Stomach (tissue), 8 donors: ENCODE measurements at regions not wholly inside any gene's neighbourhood (a gene's known extent, or its start where the extent isn't known, plus 50 kb on each side); places are given as distances from the start of the nearest gene placed in this dataset.

ENCODE experiments used
- DNase-seq, 2 donors: peaks; one replicate each; pipeline versions ENCODE4 v3.0.0 to v3.0.0-alpha.2; 2013 to 2019
- H3K27ac ChIP-seq, 5 donors: fragments of 200-600 bp in 4 of 5; sonication (generic) in 4 of 5; one replicate each; pipeline ENCODE4 v1.5.1; 2013 to 2019; ENCODE audit warnings: mild to moderate bottlenecking in 1 of 5, moderate library complexity in 1 of 5
- H3K27me3 ChIP-seq, 3 donors: fragments of 200-600 bp; sonication (generic); one replicate each; pipeline ENCODE4 v1.5.1; 2017 to 2019; ENCODE audit warnings: mixed run types in 1 of 3
- H3K36me3 ChIP-seq, 4 donors: fragments of 200-600 bp; sonication (generic); 1 replicate in 3 of 4; 2 replicates in 1 of 4; pipeline ENCODE4 v1.5.1; 2016 to 2019
- H3K4me1 ChIP-seq, 4 donors: fragments of 200-600 bp; sonication (generic); one replicate each; pipeline ENCODE4 v1.5.1; 2016 to 2019
- H3K4me3 ChIP-seq, 4 donors: fragments of 200-600 bp; sonication (generic) in 3 of 4; one replicate each; pipeline ENCODE4 v1.5.1; 2016 to 2019; ENCODE audit warnings: mild to moderate bottlenecking in 1 of 4
- H3K9me3 ChIP-seq, 4 donors: fragments of 200-600 bp; sonication (generic); one replicate each; pipeline ENCODE4 v1.5.1; 2016 to 2019
- CTCF ChIP-seq, 7 experiments: fragments of 450-650 bp in 4 of 7; fragments of 200-600 bp in 3 of 7; sonication (generic) in 3 of 7; IDR thresholded peaks; one replicate each; pipeline ENCODE4 v1.5.1; 2016 to 2019; ENCODE audit warnings: antibody characterized with exemption in 7 of 7, control low read depth in 2 of 7, mild to moderate bottlenecking in 1 of 7
- EP300 ChIP-seq: sonication (generic); formaldehyde crosslinking; IDR thresholded peaks from one replicate; pipeline ENCODE4 v1.6.1; 2017; ENCODE audit warnings: antibody characterized with exemption
- POLR2A ChIP-seq, 4 donors: fragments of 450-650 bp; IDR thresholded peaks; one replicate each; pipeline ENCODE4 v1.6.1; 2016; ENCODE audit warnings: antibody characterized with exemption in 4 of 4, control low read depth in 2 of 4, mild to moderate bottlenecking in 1 of 4, moderate library complexity in 1 of 4
- POLR2AphosphoS5 ChIP-seq, 3 donors: sonication (generic); formaldehyde crosslinking; IDR thresholded peaks; one replicate each; pipeline ENCODE4 v1.6.1; 2016; ENCODE audit warnings: antibody characterized with exemption in 3 of 3
- WGBS, 5 donors: extraction: QIAGEN DNeasy Blood & Tissue Kit in 3 of 5; methylation state at CpG; one replicate each; pipeline versions ENCODE4 v1.1.5 to v1.1.7; 2013 to 2018; 5-methylcytosine and 5-hydroxymethylcytosine counted together
- intact Hi-C: fragments of 100-400 bp; cut with DNase I; formaldehyde crosslinking; loops from one replicate; pipeline ENCODE4 v1.15.1; 2023; ENCODE audit warnings: low total_unique reads
- donor health status: healthy with polysubstance abuse.
- donor health status: Bipolar disorder and iron deficiency.
- donor health status: healthy.

GRCh38 chr19:30738047-30738446 is 365.9 kb downstream of the ZNF536 start:
- 68 to 95% (median 83%) methylated on average over 2 of the region's 2 CpGs for WGBS, 5 donors
- H3K9me3 ChIP-seq = no peaks in the 10 kb centered on the region
- H3K27me3 ChIP-seq = peaks cover 0 to 11% (median 0%) of the 10 kb centered on the region in 3 donors
- H3K27ac ChIP-seq = no peak overlapping the region
- intact Hi-C loops = no loop called here
- H3K4me3 ChIP-seq = no peak overlapping the region
- no peak for TF ChIP-seq CTCF (IDR thresholded peaks at IDR 0.05)
- TF ChIP-seq POLR2A (IDR thresholded peaks at IDR 0.05) = no peak
- TF ChIP-seq EP300 = no peak
- no peak for DNase-seq
- H3K4me1 ChIP-seq = no peaks in the 10 kb centered on the region
- no peaks in the 10 kb centered on the region for H3K36me3 ChIP-seq

- H3K9me3 ChIP-seq = no peaks in the 10 kb centered on the region
- TF ChIP-seq POLR2AphosphoS5 (IDR thresholded peaks at IDR 0.05) (no peak), EP300 (no peak), CTCF (IDR thresholded peaks at IDR 0.05) (no peak), POLR2A (IDR thresholded peaks at IDR 0.05) (no peak)
- peak in 1 of 2 donors; percentile 16 for DNase-seq
- H3K36me3 ChIP-seq = no peaks in the 10 kb centered on the region
- no peak overlapping the region for H3K27ac ChIP-seq
- H3K4me1 ChIP-seq = no peaks in the 10 kb centered on the region
- no peak overlapping the region for H3K4me3 ChIP-seq
- intact Hi-C loops = no loop called here
- no peaks in the 10 kb centered on the region for H3K27me3 ChIP-seq
- WGBS, 5 donors = 45 to 71% (median 66%) methylated on average over 6 of the region's 6 CpGs
Measured at GRCh38 chr19:30734669-30735068, 362.5 kb downstream of the ZNF536 start.

GRCh38 chr19:30733826-30734550 is 361.8 kb downstream of the ZNF536 start:
- Histone ChIP-seq H3K9me3 (no peaks in the 10 kb centered on the region), H3K27ac (no peak overlapping the region), H3K36me3 (no peaks in the 10 kb centered on the region), H3K27me3 (no peaks in the 10 kb centered on the region), H3K4me3 (no peak overlapping the region), H3K4me1 (no peaks in the 10 kb centered on the region)
- whole genome bisulfite sequencing, 5 donors = 63 to 68% (median 65%) methylated on average over 15 of the region's 15 CpGs
- DNase-seq = peak in 1 of 2 donors; percentile 62
- TF ChIP-seq EP300 (no peak), POLR2A (IDR thresholded peaks at IDR 0.05) (no peak), POLR2AphosphoS5 (IDR thresholded peaks at IDR 0.05) (no peak), CTCF (IDR thresholded peaks at IDR 0.05) (no peak)
- intact Hi-C loops = no loop called here

- Histone ChIP-seq H3K4me1 (no peaks in the 10 kb centered on the region), H3K9me3 (no peaks in the 10 kb centered on the region), H3K36me3 (no peaks in the 10 kb centered on the region), H3K27ac (no peak overlapping the region), H3K4me3 (no peak overlapping the region), H3K27me3 (no peaks in the 10 kb centered on the region)
- 72 to 86% (median 83%) methylated on average over 3 of the region's 3 CpGs for WGBS, 5 donors
- intact Hi-C loops = no loop called here
- DNase-seq = no peak
- TF ChIP-seq EP300 (no peak), POLR2A (IDR thresholded peaks at IDR 0.05) (no peak), CTCF (IDR thresholded peaks at IDR 0.05) (no peak), POLR2AphosphoS5 (IDR thresholded peaks at IDR 0.05) (no peak)
Measured at GRCh38 chr19:30731591-30731990, 359.4 kb downstream of the ZNF536 start.
